ENCODE measurements at regions not wholly inside any gene's neighbourhood (a gene's known extent, or its start where the extent isn't known, plus 50 kb on each side); places are given as distances from the start of the nearest gene placed in this dataset.

GRCh38 chr4:126251169-126251568, 936.4 kb downstream of the FAT4 start:
- no peaks in the 10 kb centered on the region for H3K4me1 ChIP-seq (ENCODE audit: insufficient read depth, insufficient read length)
- TF ChIP-seq YY1 (IDR thresholded peaks at IDR 0.05; ENCODE audit: insufficient read depth, insufficient read length) (no peak), SUZ12 (IDR thresholded peaks at IDR 0.05; ENCODE audit: extremely low read depth, insufficient read depth, insufficient read length) (no peak), ZNF274 (IDR thresholded peaks at IDR 0.05; ENCODE audit: low read depth, low read length) (no peak)
- no peak overlapping the region for H3K4me3 ChIP-seq (ENCODE audit: insufficient read length, low read depth)
- no peaks in the 10 kb centered on the region for H3K36me3 ChIP-seq (ENCODE audit: insufficient read depth, insufficient read length, low read length)
- H3K9ac ChIP-seq (ENCODE audit: insufficient read length, low read depth), result no peak overlapping the region
- H3K27me3 ChIP-seq (ENCODE audit: insufficient read depth, insufficient read length), result no peaks in the 10 kb centered on the region
- DNase-seq (ENCODE audit: low read depth, low spot score), result no peak
- no peaks in the 10 kb centered on the region for H3K9me3 ChIP-seq (ENCODE audit: insufficient read depth, low read length)

- no peaks in the 10 kb centered on the region for H3K9me3 ChIP-seq (ENCODE audit: insufficient read depth, low read length)
- H3K4me3 ChIP-seq (ENCODE audit: insufficient read length, low read depth), result no peak overlapping the region
- TF ChIP-seq ZNF274 (IDR thresholded peaks at IDR 0.05; ENCODE audit: low read depth, low read length) (no peak), YY1 (IDR thresholded peaks at IDR 0.05; ENCODE audit: insufficient read depth, insufficient read length) (no peak), SUZ12 (IDR thresholded peaks at IDR 0.05; ENCODE audit: extremely low read depth, insufficient read depth, insufficient read length) (no peak)
- H3K27me3 ChIP-seq (ENCODE audit: insufficient read depth, insufficient read length), result no peaks in the 10 kb centered on the region
- no peak overlapping the region for H3K9ac ChIP-seq (ENCODE audit: insufficient read length, low read depth)
- H3K4me1 ChIP-seq (ENCODE audit: insufficient read depth, insufficient read length), result no peaks in the 10 kb centered on the region
- no peak for DNase-seq (ENCODE audit: low read depth, low spot score)
- no peaks in the 10 kb centered on the region for H3K36me3 ChIP-seq (ENCODE audit: insufficient read depth, insufficient read length, low read length)
These were observed 947.9 kb downstream of the FAT4 start for GRCh38 chr4:126262665-126263064.

DNA sequence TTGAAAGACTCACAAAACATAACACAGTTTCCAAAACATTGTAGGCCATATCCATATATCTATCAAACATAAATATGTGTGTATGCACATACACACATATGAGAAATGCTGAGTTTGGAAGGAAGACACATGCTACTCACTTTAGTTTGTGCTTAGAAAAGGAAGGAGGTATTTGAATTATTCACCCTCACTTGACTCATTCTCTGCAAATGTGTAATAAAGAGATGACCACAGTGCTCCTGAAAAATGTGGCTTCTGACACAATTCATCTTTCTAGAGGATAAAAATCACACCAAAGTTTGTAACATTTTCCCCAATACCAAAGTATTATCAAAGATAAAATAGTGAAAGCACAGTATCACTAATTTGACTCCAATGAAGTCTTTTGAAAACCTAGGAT, 950.1 kb downstream of the FAT4 start:
- TF ChIP-seq YY1 (IDR thresholded peaks at IDR 0.05; ENCODE audit: insufficient read depth, insufficient read length) (no peak), ZNF274 (IDR thresholded peaks at IDR 0.05; ENCODE audit: low read depth, low read length) (no peak), SUZ12 (IDR thresholded peaks at IDR 0.05; ENCODE audit: extremely low read depth, insufficient read depth, insufficient read length) (no peak)
- Histone ChIP-seq H3K4me1 (ENCODE audit: insufficient read depth, insufficient read length) (no peaks in the 10 kb centered on the region), H3K9ac (ENCODE audit: insufficient read length, low read depth) (no peak overlapping the region), H3K4me3 (ENCODE audit: insufficient read length, low read depth) (no peak overlapping the region), H3K9me3 (ENCODE audit: insufficient read depth, low read length) (no peaks in the 10 kb centered on the region), H3K27me3 (ENCODE audit: insufficient read depth, insufficient read length) (no peaks in the 10 kb centered on the region), H3K36me3 (ENCODE audit: insufficient read depth, insufficient read length, low read length) (no peaks in the 10 kb centered on the region)
- no peak for DNase-seq (ENCODE audit: low read depth, low spot score)

GRCh38 chr4:126265888-126266287, 951.1 kb downstream of the FAT4 start:
- no peak for DNase-seq (ENCODE audit: low read depth, low spot score)
- no peak overlapping the region for H3K4me3 ChIP-seq (ENCODE audit: insufficient read length, low read depth)
- no peaks in the 10 kb centered on the region for H3K4me1 ChIP-seq (ENCODE audit: insufficient read depth, insufficient read length)
- H3K36me3 ChIP-seq (ENCODE audit: insufficient read depth, insufficient read length, low read length), result no peaks in the 10 kb centered on the region
- no peak overlapping the region for H3K9ac ChIP-seq (ENCODE audit: insufficient read length, low read depth)
- no peaks in the 10 kb centered on the region for H3K27me3 ChIP-seq (ENCODE audit: insufficient read depth, insufficient read length)
- no peaks in the 10 kb centered on the region for H3K9me3 ChIP-seq (ENCODE audit: insufficient read depth, low read length)
- TF ChIP-seq YY1 (IDR thresholded peaks at IDR 0.05; ENCODE audit: insufficient read depth, insufficient read length) (no peak), SUZ12 (IDR thresholded peaks at IDR 0.05; ENCODE audit: extremely low read depth, insufficient read depth, insufficient read length) (no peak), ZNF274 (IDR thresholded peaks at IDR 0.05; ENCODE audit: low read depth, low read length) (no peak)

DNA sequence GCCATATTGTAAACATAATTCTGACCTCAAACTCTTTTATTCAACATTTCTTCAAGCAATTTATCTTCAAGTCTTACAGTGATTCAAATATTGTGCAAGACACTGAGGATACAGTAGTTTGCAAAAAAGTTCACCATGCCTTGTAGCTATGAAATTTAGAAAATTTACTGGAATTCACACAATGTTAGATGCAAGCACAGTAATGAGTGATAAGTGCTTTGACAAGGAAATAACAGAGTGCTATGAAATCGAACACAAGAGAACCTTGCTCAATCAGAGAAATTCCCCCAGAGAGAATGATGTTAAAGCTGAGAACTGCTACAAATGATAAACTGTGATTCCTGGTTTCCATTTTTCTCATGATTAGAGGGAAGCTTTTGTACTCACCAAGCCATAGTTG, 952.9 kb downstream of the FAT4 start:
- no peaks in the 10 kb centered on the region for H3K4me1 ChIP-seq (ENCODE audit: insufficient read depth, insufficient read length)
- TF ChIP-seq YY1 (IDR thresholded peaks at IDR 0.05; ENCODE audit: insufficient read depth, insufficient read length) (no peak), ZNF274 (IDR thresholded peaks at IDR 0.05; ENCODE audit: low read depth, low read length) (no peak), SUZ12 (IDR thresholded peaks at IDR 0.05; ENCODE audit: extremely low read depth, insufficient read depth, insufficient read length) (no peak)
- H3K27me3 ChIP-seq (ENCODE audit: insufficient read depth, insufficient read length), result no peaks in the 10 kb centered on the region
- no peak overlapping the region for H3K9ac ChIP-seq (ENCODE audit: insufficient read length, low read depth)
- H3K36me3 ChIP-seq (ENCODE audit: insufficient read depth, insufficient read length, low read length), result no peaks in the 10 kb centered on the region
- no peaks in the 10 kb centered on the region for H3K9me3 ChIP-seq (ENCODE audit: insufficient read depth, low read length)
- no peak overlapping the region for H3K4me3 ChIP-seq (ENCODE audit: insufficient read length, low read depth)
- no peak for DNase-seq (ENCODE audit: low read depth, low spot score)

- no peak for DNase-seq (ENCODE audit: low read depth, low spot score)
- TF ChIP-seq YY1 (IDR thresholded peaks at IDR 0.05; ENCODE audit: insufficient read depth, insufficient read length) (no peak), SUZ12 (IDR thresholded peaks at IDR 0.05; ENCODE audit: extremely low read depth, insufficient read depth, insufficient read length) (no peak), ZNF274 (IDR thresholded peaks at IDR 0.05; ENCODE audit: low read depth, low read length) (no peak)
- H3K4me3 ChIP-seq (ENCODE audit: insufficient read length, low read depth), result no peak overlapping the region
- H3K36me3 ChIP-seq (ENCODE audit: insufficient read depth, insufficient read length, low read length), result no peaks in the 10 kb centered on the region
- no peaks in the 10 kb centered on the region for H3K27me3 ChIP-seq (ENCODE audit: insufficient read depth, insufficient read length)
- no peak overlapping the region for H3K9ac ChIP-seq (ENCODE audit: insufficient read length, low read depth)
- no peaks in the 10 kb centered on the region for H3K4me1 ChIP-seq (ENCODE audit: insufficient read depth, insufficient read length)
- no peaks in the 10 kb centered on the region for H3K9me3 ChIP-seq (ENCODE audit: insufficient read depth, low read length)
These were observed 953.4 kb downstream of the FAT4 start for GRCh38 chr4:126268106-126268505.

DNA sequence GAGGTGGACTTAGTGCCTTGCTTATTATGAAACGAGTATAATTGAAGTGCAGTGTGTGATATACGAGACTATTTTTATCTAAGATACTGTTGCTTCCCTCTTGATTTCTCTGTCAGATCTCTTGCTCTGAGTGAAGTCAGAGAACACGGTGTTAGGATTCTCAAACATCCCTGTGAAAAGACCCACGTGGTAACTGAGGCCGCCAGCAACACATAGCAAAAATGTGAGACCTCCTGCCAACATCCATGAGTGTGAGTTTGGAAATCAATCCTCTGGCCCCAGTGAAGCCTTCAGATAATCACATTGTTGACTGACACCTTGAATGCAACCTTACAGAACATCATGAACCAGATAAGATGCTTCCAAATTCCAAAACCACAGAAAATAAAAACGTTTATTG, 954.4 kb downstream of the FAT4 start:
- H3K27me3 ChIP-seq (ENCODE audit: insufficient read depth, insufficient read length), result no peaks in the 10 kb centered on the region
- no peak for TF ChIP-seq YY1 (IDR thresholded peaks at IDR 0.05; ENCODE audit: insufficient read depth, insufficient read length)
- TF ChIP-seq ZNF274 (IDR thresholded peaks at IDR 0.05; ENCODE audit: low read depth, low read length), result no peak
- no peak for TF ChIP-seq SUZ12 (IDR thresholded peaks at IDR 0.05; ENCODE audit: extremely low read depth, insufficient read depth, insufficient read length)
- no peaks in the 10 kb centered on the region for H3K36me3 ChIP-seq (ENCODE audit: insufficient read depth, insufficient read length, low read length)
- no peak for DNase-seq (ENCODE audit: low read depth, low spot score)
- no peak overlapping the region for H3K4me3 ChIP-seq (ENCODE audit: insufficient read length, low read depth)
- H3K9me3 ChIP-seq (ENCODE audit: insufficient read depth, low read length), result no peaks in the 10 kb centered on the region
- H3K4me1 ChIP-seq (ENCODE audit: insufficient read depth, insufficient read length), result no peaks in the 10 kb centered on the region
- no peak overlapping the region for H3K9ac ChIP-seq (ENCODE audit: insufficient read length, low read depth)

DNA sequence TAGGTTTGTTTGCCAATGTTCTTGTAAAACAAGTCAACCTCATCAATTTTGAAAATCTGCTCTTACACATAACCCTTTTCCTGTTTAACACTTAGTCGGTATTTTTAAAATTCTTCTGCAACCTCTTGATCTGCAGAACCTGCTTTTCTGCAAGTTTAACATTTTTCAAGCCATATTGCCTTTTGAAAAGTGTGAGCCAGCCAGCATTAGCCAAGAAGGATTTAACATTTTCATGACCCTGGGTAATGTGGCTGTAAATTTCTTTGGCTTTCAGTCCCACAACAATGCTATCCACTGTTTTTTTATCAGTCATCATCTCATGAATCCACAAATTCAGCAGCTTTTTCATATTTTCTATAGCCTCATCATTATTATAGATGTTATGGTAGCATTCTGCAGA, 956.5 kb downstream of the FAT4 start:
- Histone ChIP-seq H3K9me3 (ENCODE audit: insufficient read depth, low read length) (no peaks in the 10 kb centered on the region), H3K27me3 (ENCODE audit: insufficient read depth, insufficient read length) (no peaks in the 10 kb centered on the region), H3K9ac (ENCODE audit: insufficient read length, low read depth) (no peak overlapping the region), H3K4me1 (ENCODE audit: insufficient read depth, insufficient read length) (no peaks in the 10 kb centered on the region), H3K36me3 (ENCODE audit: insufficient read depth, insufficient read length, low read length) (no peaks in the 10 kb centered on the region), H3K4me3 (ENCODE audit: insufficient read length, low read depth) (no peak overlapping the region)
- no peak for DNase-seq (ENCODE audit: low read depth, low spot score)
- TF ChIP-seq YY1 (IDR thresholded peaks at IDR 0.05; ENCODE audit: insufficient read depth, insufficient read length) (no peak), ZNF274 (IDR thresholded peaks at IDR 0.05; ENCODE audit: low read depth, low read length) (no peak), SUZ12 (IDR thresholded peaks at IDR 0.05; ENCODE audit: extremely low read depth, insufficient read depth, insufficient read length) (no peak)
